Suppressor macrophage (primary cell): ENCODE measurements at regions not wholly inside any gene's neighbourhood (a gene's known extent, or its start where the extent isn't known, plus 50 kb on each side); places are given as distances from the start of the nearest gene placed in this dataset.

Source experiments
- DNase-seq, 4 experiments: peaks; one replicate each; pipeline ENCODE4 v3.0.0-alpha.2; 2020 to 2022

DNA sequence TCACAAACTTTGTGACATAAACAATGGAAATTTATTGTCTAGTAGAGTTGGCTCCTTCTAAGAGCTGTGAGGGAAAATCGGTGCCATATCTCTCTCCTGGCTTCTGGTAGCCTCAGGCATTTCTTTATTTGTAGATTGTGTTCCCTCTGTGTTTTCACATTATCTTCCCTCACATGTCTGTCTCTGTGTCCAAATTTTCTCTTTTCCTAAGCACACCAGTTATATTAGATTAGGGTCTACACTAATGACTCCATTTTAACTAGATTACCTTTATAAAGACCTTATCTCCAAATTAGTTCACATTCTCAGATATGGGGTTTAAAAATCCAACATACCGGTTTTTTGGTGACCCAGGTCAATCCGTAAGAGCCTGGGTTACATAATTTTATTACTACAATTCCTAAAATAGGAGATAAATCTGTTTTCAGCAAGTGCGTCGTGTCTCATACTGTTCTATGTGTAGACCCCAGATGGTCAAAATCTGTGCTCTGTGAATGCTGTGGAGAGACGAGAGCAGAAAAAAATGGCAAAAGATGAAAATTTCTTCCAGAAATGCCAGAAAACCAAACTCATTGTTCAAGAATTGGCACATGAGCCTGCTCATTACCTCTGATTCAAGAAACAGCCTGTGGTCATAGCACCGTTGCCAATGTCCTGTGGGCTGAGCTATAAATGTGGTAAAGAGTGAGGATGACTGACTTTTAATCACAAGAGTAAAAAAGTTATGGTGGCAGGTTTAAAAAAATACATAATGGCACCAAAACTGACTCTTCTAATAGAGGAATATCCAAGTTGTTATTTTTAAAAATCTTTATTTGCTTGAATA lies 574.7 kb downstream of the PCDH7 start:
- no peak for DNase-seq

DNA sequence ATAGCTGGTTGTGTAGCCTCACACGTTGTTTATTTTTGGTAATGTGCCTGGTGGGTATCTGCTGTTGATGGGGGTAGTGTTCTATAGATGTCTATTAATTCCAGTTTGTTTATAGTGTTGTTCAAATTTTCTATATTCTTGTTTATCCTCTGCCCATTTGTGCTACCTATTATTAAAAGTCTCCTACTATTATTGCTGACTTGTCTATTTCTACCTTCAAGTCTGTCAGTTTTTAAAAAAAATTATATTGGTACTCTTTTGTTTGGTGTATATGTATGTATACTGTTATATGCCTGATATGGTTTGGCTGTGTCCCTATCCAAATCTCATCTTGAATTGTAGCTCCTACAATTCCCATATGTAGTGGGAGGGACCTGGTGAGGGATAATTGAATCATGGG lies 578.6 kb downstream of the PCDH7 start:
- DNase-seq: no peak

DNA sequence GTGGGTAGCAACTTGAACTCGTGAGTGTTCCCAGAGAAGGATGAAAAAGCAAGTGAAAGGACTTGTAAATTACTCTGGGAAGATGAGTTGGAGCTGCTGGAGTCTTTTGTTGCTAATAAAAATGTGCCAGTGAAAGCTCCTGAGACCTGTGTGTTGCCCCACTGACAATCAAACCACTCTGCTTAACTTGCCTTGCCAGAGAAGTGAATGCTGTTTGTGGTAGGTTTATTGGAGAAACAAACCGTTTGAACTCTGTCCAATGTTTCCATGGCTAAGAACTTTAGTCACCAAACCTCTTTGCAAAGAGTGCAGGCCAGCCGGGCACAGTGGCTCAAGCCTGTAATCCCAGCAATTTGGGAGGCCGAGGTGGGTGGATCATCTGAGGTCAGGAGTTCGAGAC lies 586.9 kb downstream of the PCDH7 start:
- DNase-seq: no peak

DNA sequence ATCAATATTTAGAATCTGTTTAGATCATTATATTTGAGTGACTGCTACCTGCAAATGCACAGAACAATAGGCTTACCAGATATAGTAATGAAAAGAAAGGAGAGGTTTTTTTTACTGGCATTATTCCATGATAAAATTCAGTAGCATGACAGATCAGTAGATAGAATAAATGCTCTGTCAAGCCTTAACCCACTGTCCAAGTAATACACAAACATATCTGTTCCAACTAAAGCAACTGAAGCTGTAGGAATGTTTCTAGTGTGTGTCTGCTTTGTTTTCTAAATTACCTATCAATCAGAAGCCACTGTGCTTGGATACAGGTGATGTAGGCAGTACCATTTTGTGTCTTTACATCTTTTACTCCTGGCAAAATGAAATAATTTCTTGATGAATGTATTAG lies 604.6 kb downstream of the PCDH7 start:
- DNase-seq: no peak

DNA sequence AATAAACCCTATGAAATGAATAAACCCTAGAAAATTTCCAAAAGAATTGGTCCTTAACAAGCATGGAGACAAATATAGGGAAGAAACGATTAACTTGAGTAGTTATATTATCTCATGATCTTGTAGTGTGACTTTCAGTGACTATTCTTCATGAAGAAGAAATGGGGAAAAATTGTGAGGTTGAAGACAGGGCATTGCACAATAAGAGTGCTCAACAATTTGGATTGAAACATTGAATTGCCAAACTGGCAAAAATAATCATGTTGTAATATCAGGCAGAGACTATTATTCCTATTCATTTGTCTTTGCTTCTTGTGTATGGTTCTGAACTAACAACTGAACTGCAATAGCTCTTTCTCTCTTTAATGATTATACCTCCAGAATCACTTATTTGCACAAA lies 605.1 kb downstream of the PCDH7 start:
- no peak for DNase-seq

DNA sequence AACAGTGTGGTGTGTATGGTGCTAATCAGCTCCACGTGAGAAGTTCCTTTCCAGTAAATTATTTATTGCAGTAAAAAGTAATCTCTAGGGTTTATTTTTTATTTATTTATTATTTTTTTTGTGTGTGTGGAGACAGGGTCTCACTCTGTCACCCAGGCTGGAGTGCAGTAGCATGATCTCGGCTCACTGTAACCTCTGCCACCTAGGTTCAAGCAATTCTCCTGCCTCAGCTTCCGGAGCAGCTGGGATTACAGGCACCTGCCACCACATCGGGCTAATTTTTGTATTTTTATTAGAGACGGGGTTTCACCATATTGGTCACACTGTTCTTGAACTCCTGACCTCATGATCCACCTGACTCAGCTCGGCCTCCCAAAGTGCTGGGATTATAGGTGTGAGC lies 606.9 kb downstream of the PCDH7 start:
- no peak for DNase-seq

DNA sequence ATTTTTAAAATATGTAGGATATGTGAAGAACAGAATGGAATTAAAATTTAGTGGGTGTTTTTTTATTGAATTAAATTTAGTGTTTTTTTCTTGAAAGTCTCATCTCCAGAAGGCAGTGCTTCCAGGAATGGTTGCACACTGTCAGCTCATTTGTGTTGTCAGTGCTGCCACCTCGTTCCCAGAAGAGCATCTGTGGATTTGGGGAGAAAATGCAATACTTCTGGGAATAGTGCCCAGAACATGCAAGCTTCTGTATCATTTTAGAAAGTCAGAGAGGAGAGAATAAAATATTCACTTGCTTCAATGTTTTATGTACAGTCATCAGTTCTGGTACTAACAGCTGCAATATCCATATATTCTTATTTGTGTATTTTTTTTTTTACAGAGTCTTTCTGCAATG lies 608.8 kb downstream of the PCDH7 start:
- no peak for DNase-seq

DNA sequence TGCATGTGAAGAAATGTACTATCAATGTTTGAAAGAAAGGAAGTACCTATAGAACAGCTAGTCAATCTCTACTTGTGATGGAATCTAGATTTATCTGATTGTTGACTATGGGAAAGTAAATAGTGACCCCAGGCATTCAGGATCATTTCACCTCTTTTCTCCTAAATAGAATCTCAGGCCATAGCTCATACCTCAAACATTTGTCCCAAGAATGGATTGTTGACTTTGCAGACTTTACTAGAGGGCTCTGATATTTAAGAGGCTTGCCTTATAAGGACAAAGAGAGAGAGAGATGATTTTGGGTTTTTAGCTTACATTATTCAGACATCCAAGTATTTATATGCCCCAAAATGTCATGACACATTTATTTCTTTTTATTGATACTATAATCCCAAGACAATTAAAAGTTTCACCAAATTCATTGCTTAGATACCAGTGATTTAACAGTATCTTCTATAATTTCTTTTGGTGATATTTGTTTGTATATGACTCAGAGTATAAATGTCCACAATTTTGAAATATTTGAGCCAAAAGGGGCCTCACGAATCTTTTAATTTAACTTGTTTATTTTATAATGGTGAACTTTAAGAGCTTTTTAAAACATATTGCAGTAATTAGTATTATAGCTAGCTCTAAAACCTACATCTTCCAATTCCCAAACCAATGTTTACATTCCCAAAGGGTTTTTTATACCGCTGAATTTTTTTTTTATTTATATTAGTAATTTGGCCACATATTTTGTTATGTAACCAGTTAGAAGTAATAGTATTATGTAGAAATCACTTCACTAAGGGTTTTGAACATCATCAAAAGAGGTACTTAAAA lies 614.1 kb downstream of the PCDH7 start:
- DNase-seq: no peak

DNA sequence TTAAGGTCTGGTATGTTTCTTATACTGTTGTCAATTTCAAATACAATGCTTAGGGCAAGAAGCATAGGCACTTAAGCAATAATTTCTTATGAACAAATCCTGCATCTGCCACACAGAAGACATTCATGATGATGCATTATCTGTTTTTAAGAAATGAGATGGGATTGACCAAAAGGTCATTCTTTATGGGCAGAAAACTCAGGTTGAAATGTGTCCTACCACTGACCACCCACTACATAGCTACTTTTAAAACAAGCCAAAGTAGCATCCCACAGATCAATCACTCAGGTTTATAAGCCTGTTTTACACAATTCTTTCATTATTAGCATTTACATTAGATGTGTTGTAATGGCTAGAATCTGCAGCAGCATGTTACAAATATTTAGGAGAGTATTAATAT lies 617.8 kb downstream of the PCDH7 start:
- DNase-seq: no peak

DNA sequence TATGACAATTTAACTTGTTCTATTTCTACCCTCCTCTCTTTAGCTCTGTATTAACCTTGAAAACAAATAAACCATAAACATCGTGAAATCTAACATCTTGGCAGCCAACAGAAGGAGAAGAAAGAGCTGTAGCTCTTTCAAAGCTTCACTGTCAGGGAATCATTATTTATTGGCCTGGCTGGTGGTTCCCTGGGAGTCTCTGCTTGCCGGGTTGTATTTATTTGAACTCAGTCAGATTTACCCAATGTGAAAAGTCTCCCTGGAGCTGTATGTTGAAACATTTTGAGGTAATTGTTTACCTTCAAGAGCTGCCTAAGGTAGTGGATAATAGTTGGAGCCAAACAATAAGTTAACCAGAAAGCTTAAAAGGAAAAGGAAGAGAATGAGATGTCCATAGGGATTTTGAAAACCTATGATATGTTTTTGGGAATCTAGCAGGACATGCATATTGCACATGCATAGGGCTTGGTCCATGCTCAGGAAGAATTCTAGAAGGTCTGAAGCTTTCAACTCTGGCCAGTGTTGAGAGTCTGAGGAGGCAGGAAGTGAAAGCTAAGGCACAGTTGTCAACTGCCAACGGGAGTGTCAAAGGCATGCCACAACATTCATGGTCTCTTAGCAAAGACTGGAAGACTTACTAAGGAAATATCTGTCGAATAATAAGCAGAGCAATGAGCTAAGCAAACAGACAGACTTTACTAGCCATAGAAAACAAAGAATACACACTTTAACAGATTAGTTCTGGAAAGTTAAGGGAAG lies 621.6 kb downstream of the PCDH7 start:
- no peak for DNase-seq

DNA sequence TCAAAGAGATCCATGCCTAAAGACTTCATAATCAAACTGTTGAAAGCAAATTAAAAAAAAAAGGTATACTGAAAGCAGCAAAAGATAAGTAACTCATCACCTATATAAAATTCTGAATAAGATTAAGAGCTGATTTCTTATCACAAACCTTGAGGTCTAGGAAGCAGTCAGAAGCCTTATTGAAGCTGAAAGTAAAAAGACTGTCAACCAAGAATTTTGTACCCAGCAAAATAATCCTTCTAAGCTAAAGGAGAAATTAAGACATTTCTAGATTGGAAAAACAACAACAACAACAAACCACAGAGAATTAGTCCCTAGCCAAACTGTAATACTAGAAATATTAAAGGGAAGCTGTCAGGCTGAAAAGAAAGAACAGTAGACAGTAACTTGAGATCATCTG lies 622.9 kb downstream of the PCDH7 start:
- no peak for DNase-seq

DNA sequence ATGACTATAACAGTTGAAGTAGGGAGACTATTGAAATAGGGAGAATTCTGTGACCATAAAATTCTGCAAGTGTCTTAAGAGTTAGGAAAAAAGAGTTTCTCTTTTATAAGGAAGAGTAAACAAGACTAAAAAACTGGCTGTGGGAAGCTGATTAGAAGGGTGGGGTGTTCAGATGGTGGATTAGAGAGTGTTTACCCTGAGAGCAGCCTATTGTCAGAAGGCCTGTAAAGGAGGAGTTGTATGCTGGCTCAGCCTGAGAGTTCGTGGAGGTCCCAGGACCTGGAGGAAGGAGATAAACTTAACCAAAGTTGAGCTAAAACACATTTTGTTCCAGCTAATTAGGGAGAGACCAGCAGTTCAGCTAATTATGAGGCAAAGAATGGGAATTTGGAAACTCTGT lies 629.7 kb downstream of the PCDH7 start:
- DNase-seq: no peak

DNA sequence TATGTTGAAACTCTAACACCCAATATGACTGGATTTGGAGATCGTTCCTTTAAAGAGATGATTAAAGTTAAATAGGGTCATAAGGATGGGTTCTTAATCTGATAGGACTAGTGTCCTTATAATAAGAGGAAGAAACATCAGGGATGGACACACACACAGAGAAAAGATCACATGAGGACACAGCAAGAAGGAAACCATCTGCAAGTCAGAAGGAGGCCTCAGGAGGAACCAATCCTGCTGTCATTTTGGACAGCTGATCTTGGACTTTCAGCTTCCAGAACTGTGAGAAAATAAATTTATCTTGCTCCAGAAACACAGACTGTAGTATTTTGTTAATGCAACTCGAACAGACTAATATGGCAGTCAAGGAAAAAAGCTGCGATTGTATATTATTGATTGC lies 631.5 kb downstream of the PCDH7 start:
- no peak for DNase-seq

DNA sequence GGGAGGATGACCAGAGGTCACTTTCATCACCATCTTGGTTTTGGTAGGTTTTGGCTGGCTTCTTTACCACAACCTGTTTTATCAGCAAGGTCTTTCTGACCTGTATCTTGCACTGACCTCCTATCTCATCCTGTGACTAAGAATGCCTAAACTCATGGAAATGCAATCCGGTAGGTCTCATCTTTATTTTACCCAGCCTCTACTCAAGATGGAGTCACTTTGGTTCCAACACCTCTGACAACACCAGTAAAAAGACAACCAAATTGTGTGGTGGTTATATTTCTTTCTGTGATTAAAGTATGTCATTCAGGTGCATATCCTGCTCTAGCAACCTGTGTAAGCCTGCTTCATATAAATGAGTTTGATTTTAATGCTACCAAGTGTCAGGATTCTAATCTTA lies 636.7 kb downstream of the PCDH7 start:
- DNase-seq: no peak

DNA sequence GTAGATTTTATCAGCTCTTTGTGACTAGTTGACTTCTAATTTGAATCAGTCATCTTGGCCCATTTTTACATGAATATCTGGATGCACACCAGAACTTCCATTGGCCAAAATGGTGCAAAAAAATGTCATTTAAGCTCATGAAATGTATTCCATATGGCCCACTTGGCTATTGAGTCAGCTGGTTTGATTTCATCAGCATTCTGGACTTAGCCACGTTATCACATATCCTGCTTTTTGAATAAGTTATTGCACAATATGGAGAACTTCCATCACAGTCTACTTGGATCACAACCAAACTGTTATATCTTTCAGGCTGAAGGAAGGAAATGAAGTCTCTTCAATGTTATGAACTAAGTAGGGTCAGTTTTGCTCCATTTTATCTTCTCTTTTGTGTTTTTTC lies 640.6 kb downstream of the PCDH7 start:
- no peak for DNase-seq

DNA sequence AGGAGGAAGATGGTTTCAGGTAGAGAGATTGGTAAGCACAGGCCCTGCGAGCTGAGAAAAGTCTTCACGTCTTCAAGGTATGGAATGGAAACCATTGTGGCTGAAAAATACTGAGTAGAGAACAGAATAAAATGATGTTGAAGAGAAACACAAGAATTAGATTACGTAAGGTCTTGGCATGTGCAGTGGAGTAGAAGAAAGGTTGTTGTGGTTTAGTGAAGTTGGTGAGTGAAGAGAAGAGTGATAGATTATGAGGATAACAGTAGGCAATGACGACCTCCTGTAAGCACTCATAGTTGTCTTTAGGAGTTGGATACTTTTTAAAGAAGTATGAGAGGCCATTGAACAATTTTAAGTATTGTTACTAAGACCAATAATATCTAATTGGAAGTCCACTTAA lies 642.6 kb downstream of the PCDH7 start:
- DNase-seq: no peak

DNA sequence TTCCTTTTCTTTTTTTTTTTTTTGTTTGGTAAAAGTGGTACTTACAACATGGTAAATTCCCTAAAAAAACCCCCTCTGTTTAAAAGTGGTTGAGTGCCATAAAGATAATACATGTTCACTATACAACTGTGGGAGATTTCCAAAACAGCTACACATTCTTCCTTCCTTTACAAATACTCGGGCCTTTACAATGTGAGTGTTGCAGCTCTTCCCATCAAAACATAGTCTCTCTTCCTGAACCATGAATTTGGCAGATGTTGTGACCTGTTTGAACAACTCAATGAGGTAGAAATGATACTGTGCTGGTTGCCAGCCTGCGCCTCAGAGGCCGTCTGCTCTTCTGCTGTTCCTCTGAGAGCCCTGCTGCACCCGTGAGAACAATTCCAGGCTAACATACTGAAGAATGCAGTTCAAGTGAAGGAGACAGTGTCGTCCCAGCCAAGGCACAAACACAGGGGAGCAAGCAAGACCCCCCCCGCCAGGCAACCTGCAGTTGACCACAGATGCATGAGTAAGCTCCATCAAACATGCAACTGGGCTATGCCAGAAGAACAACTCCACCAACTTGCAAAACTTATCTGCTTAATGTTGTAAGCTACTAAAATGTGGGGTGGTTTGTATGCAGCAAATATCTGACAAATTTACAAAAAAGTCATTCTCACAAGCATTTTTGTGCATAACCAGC lies 645.0 kb downstream of the PCDH7 start:
- DNase-seq: no peak

DNA sequence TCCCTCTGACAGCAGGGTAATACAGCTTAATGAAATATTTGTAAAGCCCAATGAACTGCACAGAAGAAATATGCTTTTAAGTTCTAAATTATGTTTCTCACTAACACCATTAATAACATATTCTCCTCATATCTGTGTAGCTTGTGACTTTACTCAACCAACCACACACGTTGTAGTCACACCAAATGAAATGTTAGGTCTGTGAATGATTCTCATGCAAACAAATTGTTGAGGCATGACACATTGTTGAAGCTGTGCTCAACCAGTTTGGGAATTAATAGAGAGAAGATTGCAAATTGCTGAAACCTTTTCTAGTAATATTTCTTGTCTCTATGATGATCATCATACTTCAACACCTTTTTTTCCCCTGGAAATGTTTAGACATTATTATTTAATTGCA lies 645.9 kb downstream of the PCDH7 start:
- DNase-seq: no peak

DNA sequence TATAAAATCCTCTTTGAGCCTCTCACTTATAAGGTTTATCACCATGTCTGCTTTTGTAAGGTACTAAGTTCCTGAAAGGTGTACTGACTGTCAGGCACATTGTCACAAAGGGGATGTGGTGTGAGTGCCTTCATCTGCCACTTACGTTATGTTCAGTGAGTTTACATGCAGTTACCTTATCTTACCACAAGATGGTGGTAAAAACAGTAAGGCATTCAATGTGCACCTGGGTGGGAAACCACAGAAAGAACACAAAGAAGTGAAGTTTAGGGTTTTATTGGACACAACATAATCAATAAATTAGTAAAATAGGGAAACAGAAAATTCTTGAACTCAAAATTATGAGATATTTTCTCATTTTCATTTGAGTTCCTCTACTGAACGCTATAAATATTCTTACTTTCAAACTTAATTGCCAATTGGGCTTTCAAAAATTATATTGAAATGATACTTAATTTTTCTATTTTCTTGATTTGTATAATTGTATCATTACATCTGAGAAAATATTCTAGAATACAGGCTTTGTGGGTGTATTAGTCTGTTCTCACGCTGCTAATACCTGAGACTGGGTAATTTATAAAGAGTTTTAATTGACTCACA lies 650.8 kb downstream of the PCDH7 start:
- peak; percentile 14 to 60 (median 32) for DNase-seq

DNA sequence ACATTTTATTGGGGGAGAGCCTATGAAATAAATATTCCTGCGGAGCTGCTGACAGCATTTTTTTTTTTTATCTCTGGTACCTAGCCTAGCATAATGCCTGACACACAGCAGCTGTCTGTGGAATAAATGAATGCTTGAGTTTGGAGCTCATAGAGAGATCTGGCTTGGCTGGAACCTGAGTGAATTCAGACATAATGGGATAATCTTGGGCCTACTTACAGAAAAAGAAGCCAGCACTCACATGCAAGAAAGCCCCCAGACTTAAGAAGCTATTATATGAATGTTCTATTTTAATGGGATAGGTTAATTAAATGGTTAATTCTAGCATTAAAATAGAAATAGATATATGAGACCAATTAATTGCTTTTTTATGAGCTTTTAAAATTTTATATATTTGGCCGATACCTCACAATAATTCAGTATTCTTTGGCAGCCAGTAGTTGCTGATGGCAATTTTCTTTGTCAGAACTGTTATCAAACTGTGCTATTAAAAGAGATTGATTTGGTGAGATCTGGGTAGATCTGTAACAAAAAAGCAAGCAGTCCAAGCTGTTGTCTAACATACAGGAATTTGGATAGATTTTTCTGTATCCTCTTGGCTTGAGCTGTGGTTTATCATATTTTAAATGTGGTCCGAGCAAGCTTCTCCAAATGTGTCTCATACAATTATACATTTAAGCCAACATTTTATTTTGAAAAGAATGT lies 654.2 kb downstream of the PCDH7 start:
- DNase-seq: no peak

DNA sequence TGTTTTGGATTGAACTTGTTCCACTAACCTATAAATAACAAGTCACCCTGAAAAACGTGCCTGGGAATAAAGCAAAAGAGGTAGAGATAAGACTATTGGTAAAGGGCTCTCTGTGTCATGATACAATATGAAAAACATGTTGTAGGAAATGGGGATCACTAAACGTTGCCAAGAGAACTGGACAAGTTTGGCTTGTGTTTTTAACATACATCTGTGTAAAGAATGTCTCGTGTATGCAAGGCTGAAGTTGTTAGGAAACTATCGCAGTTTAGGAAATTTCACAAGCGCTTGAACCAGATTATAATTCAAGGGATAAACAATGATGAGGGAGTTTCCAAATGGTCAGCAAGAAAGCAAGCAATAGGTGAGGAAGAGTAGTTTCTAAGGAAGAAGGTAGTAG lies 655.8 kb downstream of the PCDH7 start:
- DNase-seq: no peak

DNA sequence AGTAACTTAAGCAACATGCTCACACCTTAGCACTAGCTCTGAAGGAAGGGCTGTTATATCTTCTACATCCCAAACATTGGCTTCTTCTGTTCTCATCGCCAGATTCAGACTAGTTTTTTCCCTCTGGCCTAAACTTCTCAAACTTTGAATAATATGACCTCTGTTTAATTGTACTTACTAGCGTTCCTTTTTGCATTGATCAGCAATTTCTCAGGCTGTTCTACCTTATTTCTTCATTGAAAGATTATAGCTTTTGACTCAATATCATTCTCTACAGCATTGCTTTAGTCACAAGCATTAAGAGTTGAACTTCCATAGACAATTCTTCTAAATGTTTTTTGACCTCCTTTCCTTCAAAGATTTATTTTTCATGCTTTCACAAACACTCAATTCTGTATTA lies 659.2 kb downstream of the PCDH7 start:
- no peak for DNase-seq
